IPS-18c (cell line): ENCODE measurements at regions not wholly inside any gene's neighbourhood (a gene's known extent, or its start where the extent isn't known, plus 50 kb on each side); places are given as distances from the start of the nearest gene placed in this dataset.

Source experiments
- H3K4me3 ChIP-seq: 2 replicates; pipeline ENCODE4 v1.7.0; 2013; ENCODE audit warnings: low read depth, mild to moderate bottlenecking, low read length, moderate library complexity; ENCODE audit not compliant: insufficient read depth
- H3K9me3 ChIP-seq: one replicate; pipeline ENCODE4 v1.6.1; 2013; ENCODE audit warnings: mild to moderate bottlenecking, low read length, moderate library complexity; ENCODE audit not compliant: control insufficient read depth, insufficient read depth

GRCh38 chr1:29967261-29967660, 730.9 kb downstream of the PTPRU start:
- no peak overlapping the region for H3K4me3 ChIP-seq
- no peaks in the 10 kb centered on the region for H3K9me3 ChIP-seq

- Histone ChIP-seq H3K4me3 (no peak overlapping the region), H3K9me3 (peaks cover 2% of the 10 kb centered on the region)
These were observed 730.3 kb downstream of the PTPRU start for GRCh38 chr1:29966526-29967045.

GRCh38 chr1:29964718-29965533, 728.6 kb downstream of the PTPRU start:
- H3K4me3 ChIP-seq = no peak overlapping the region

DNA sequence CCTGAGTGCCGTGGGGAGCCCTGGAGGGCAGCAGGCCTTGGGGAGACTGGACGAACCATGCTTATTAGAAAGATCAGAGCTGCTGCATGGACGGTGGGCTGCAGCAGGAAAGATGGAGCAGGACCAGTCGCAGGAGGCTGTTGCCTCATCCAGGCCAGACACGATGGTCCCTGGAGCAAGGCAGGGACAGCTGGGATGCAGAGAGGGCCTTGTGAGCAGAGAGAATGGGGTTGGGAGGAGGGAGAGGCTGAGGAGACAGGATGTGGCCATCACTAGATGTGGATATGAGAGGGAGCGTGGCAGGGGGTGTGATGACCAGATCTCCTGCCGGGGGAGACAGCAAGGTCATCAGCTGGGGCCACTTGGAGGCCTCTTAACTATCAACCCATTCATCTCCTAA, 727.6 kb downstream of the PTPRU start:
- H3K9me3 ChIP-seq = peaks cover 2% of the 10 kb centered on the region
- H3K4me3 ChIP-seq = no peak overlapping the region

More at GRCh38 chr1:29964718-29965533, 728.6 kb downstream of the PTPRU start:
- H3K9me3 ChIP-seq = peaks cover 2% of the 10 kb centered on the region

DNA sequence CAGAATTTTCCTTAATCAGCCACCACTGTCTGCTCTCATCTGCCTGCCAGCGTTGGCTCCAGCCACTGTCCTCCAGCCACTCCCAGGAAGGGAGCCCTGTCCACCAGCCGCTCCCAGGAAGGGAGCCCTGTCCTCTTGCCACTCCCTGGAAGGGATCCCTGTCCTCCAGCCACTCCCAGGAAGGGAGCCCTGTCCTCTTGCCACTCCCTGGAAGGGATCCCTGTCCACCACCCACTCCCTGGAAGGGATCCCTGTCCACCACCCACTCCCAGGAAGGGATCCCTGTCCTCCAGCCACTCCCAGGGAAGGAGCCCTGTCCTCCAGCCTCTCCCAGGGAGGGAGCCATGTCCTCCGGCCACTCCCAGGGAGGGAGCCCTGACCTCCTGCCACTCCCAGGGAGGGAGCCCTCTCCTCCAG, 726.5 kb downstream of the PTPRU start:
- peaks cover 2% of the 10 kb centered on the region for H3K9me3 ChIP-seq

DNA sequence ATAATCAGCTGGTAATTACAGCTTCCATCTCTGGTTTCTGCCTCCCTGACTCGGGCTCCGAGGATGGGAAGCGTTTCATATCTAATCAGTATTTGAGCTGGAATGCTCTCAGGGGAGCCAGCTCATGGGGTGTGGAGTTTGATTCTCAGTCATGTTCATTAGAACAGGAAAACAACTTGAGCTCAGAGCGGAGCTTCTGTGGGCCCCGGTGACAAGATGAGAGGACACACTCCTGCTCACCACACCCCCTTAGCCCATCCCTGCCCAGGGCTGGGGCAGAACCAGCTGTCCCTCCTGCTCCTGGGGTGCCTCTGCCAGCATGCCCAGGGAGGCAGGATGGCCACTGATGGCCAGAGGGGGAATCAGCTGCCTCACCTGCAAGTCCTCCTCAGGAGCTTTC, 726.0 kb downstream of the PTPRU start:
- Histone ChIP-seq H3K9me3 (peaks cover 2% of the 10 kb centered on the region), H3K4me3 (no peak overlapping the region)

More for the DNA sequence above, 726.5 kb downstream of the PTPRU start:
- H3K4me3 ChIP-seq = no peak overlapping the region

- no peak overlapping the region for H3K4me3 ChIP-seq
- peaks cover 2% of the 10 kb centered on the region for H3K9me3 ChIP-seq
These were observed 725.2 kb downstream of the PTPRU start for GRCh38 chr1:29961293-29962059.

DNA sequence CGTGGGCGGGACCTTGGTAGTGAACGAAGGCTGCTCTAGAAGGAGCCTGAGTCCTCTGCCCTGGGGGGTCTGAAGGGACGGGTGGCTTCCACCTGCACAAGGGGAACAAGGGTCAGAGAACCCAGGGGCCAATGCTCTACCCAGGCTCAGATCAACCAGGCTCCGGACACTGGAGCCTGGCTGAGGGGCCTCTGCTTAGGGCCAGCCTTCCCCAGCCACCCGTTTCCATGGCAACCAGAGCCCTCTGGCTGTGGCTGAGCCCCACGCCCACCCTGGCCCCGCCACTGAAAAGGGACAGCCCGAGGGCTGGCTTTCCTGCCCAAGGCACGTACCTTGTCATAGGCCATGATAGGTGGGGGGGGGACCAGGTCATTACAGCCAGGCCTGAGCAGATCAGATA, 724.6 kb downstream of the PTPRU start:
- Histone ChIP-seq H3K4me3 (no peak overlapping the region), H3K9me3 (peaks cover 2% of the 10 kb centered on the region)

- Histone ChIP-seq H3K4me3 (no peak overlapping the region), H3K9me3 (peaks cover 2% of the 10 kb centered on the region)
These were observed 723.9 kb downstream of the PTPRU start for GRCh38 chr1:29960156-29960755.

- Histone ChIP-seq H3K4me3 (no peak overlapping the region), H3K9me3 (peaks cover 2% of the 10 kb centered on the region)
These were observed 723.0 kb downstream of the PTPRU start for GRCh38 chr1:29959356-29959755.

- Histone ChIP-seq H3K9me3 (peaks cover 2% of the 10 kb centered on the region), H3K4me3 (no peak overlapping the region)
These were observed 721.9 kb downstream of the PTPRU start for GRCh38 chr1:29958271-29958670.

DNA sequence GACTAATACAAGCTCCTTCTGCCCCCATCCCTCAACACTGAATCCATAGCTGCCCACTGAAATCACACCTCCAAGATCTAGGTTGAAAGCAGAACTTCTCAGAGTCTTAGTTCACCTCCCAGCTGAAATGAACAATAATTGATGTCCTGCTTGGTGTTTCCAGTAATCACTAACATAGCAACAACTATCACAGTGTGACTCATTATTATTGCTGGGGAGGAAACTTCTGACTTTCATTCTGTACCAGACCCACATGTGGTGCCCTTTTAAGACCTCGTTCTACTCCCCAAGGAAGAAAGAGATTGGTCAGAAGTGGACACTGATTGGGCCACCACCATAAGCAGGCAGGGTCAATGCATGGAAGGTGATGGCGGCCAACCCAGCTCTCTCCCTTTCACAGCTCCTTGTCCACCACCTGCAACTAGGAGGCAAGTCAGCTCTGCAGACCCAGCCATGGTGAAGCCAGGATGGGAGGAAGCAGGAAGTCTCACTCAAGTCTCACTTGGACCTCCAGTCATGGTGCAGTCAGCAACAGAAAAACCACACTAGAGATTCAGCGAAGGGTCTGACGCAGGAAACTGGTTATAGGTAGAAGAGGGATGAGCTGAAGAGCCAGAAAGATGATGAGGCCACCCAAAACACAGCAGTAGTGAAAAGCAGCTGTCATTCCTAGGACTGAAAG, 720.2 kb downstream of the PTPRU start:
- no peaks in the 10 kb centered on the region for H3K9me3 ChIP-seq
- H3K4me3 ChIP-seq = no peak overlapping the region

- Histone ChIP-seq H3K9me3 (no peaks in the 10 kb centered on the region), H3K4me3 (no peak overlapping the region)
These were observed 718.3 kb downstream of the PTPRU start for GRCh38 chr1:29954591-29954990.

- H3K9me3 ChIP-seq = no peaks in the 10 kb centered on the region
- H3K4me3 ChIP-seq = no peak overlapping the region
These were observed 717.6 kb downstream of the PTPRU start for GRCh38 chr1:29953961-29954360.

DNA sequence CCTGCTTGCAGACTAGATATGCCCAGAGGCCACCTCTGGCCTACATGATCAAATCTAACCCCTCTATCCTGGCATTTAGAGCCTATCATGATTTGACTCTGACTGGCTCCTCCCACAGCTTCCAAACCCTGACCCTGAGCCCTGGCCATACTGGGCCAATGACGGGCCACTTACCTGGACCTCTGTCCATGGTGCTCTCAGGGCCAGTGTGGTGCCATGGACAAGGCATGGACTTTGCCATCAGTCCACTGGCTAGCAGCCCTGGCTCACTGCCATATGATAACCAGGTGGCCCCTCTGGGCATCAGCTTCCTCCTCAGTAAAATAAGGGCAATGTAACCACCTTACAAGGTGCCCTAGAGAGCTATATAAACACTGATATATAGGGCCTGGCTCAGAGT, 713.4 kb downstream of the PTPRU start:
- no peak overlapping the region for H3K4me3 ChIP-seq
- peaks cover 2% of the 10 kb centered on the region for H3K9me3 ChIP-seq

DNA sequence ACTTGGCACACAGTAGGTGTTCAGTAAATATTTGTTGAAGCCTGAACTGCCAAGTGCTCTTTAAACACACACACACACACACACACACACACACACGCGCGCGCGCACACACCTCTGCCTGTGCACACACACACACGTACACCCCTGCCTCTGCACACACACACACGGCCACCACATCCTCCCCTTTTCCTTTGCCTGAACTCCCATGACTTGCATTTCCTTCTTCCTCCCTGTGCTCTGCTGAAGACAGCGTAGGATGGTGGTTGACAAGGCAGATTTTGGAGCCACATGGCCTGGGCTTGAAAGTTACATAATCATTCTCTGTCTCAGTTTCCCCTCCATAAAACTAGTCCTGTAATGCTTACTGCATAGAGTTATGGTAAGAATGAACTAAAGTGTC, 712.3 kb downstream of the PTPRU start:
- Histone ChIP-seq H3K9me3 (peaks cover 2% of the 10 kb centered on the region), H3K4me3 (no peak overlapping the region)

DNA sequence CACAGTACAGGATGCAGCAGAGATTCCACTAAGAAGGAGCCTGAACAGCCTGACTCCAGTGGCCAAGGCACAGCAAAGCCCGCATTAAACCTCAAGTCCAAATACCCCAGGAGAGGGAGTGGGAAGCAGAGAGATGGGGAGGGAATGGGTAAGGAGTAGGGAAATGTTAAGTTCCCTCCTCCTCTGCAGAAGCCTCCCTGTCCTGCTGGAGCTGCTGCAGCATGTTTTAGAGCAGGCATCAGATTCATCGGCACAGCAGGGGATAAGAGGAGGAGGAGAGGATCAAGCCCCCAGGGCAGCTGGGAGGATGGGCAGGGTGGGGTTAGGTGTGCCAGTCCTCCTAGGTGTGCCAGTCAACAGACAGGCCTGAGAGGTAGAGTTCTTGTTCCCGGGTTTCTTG, 709.7 kb downstream of the PTPRU start:
- peaks cover 2% of the 10 kb centered on the region for H3K9me3 ChIP-seq
- H3K4me3 ChIP-seq = no peak overlapping the region
